IMR-90 (cell line): ENCODE measurements at regions not wholly inside any gene's neighbourhood (a gene's known extent, or its start where the extent isn't known, plus 50 kb on each side); places are given as distances from the start of the nearest gene placed in this dataset.

Experiments
- ATAC-seq: fragments of 200-7000 bp; cut with Tn5 transposase; 2 replicates; pipeline ENCODE4 v1.9.1; 2020; ENCODE audit warnings: low read depth, mild to moderate bottlenecking, moderate library complexity
- BruUV-seq: library from RNA; stranded (reverse); fragments of 400-500 nt; replicated peaks from 2 replicates; lab custom pipeline; 2021; lab: Mats Ljungman, UMichigan
- CTCF ChIA-PET: fragments of 300-600 bp; formaldehyde crosslinking; extraction: SDS; loops from one replicate; lab custom pipeline; 2021; ENCODE audit warnings: antibody characterized with exemption; lab: Yijun Ruan, JAX
- POLR2A ChIA-PET: fragments of 300-600 bp; sonication (Branson Sonifier 250); formaldehyde crosslinking; loops from one replicate; lab custom pipeline; 2022; ENCODE audit warnings: antibody characterized with exemption; ENCODE audit not compliant: unreplicated experiment; lab: Charles Lee
- DNase-seq: peaks from one replicate; pipeline ENCODE4 v3.0.0; 2013
- H2AFZ ChIP-seq: replicated peaks from 2 replicates; pipeline ENCODE3; 2013; ENCODE audit warnings: low read length, mild to moderate bottlenecking; ENCODE audit not compliant: poor library complexity
- H2AK5ac ChIP-seq: 2 replicates; pipeline ENCODE4 v1.6.1; 2013; ENCODE audit warnings: low read depth, low read length, inconsistent platforms
- H2AK9ac ChIP-seq: replicated peaks from 2 replicates; pipeline ENCODE3; 2013; ENCODE audit warnings: mild to moderate bottlenecking, low read depth, low read length, moderate library complexity; ENCODE audit not compliant: poor library complexity
- H2BK120ac ChIP-seq: 2 replicates; pipeline ENCODE4 v1.6.1; 2013; ENCODE audit warnings: low read depth, low read length, inconsistent platforms
- H2BK15ac ChIP-seq: 3 replicates; pipeline ENCODE4 v1.6.1; 2013; ENCODE audit warnings: low read depth, low read length, inconsistent platforms
- H2BK20ac ChIP-seq: 2 replicates; pipeline ENCODE4 v1.6.1; 2013; ENCODE audit warnings: low read depth, mild to moderate bottlenecking, inconsistent platforms, low read length, moderate library complexity
- H2BK5ac ChIP-seq: 2 replicates; pipeline ENCODE4 v1.6.1; 2013; ENCODE audit warnings: mild to moderate bottlenecking, low read depth, low read length, inconsistent platforms; ENCODE audit not compliant: poor library complexity, severe bottlenecking
- H3K14ac ChIP-seq: replicated peaks from 2 replicates; pipeline ENCODE4 v1.6.1; 2013; ENCODE audit warnings: low read depth, low read length, inconsistent platforms
- H3K18ac ChIP-seq: 2 replicates; pipeline ENCODE4 v1.6.1; 2013; ENCODE audit warnings: low read depth, low read length, control low read depth
- H3K23ac ChIP-seq: 2 replicates; pipeline ENCODE4 v1.6.1; 2013; ENCODE audit warnings: low read depth, low read length, inconsistent platforms
- H3K27ac ChIP-seq: 2 replicates; pipeline ENCODE4 v1.5.1; 2013; ENCODE audit warnings: mild to moderate bottlenecking, control low read depth, low read length; ENCODE audit not compliant: insufficient read depth
- H3K27me3 ChIP-seq: 2 replicates; pipeline ENCODE4 v1.6.1; 2013; ENCODE audit warnings: low read length; ENCODE audit not compliant: control insufficient read depth, insufficient read depth
- H3K36me3 ChIP-seq: 2 replicates; pipeline ENCODE4 v1.6.1; 2013; ENCODE audit warnings: low read length, mixed read lengths; ENCODE audit not compliant: control insufficient read depth, insufficient read depth
- H3K4ac ChIP-seq: 2 replicates; pipeline ENCODE4 v1.6.1; 2013; ENCODE audit warnings: low read depth, low read length, inconsistent platforms
- H3K4me1 ChIP-seq: 2 replicates; pipeline ENCODE4 v1.6.1; 2013; ENCODE audit warnings: low read length, mixed read lengths; ENCODE audit not compliant: control insufficient read depth, insufficient read depth
- H3K4me2 ChIP-seq: 2 replicates; pipeline ENCODE4 v1.6.1; 2013; ENCODE audit warnings: low read depth, mild to moderate bottlenecking, control low read depth, low read length, moderate library complexity
- H3K4me3 ChIP-seq: 2 replicates; pipeline ENCODE4 v1.5.1; 2013; ENCODE audit warnings: low read depth, mild to moderate bottlenecking, control low read depth, low read length, moderate library complexity; ENCODE audit not compliant: insufficient read depth
- H3K56ac ChIP-seq: 2 replicates; pipeline ENCODE4 v1.6.1; 2013; ENCODE audit warnings: low read length, inconsistent platforms; ENCODE audit not compliant: insufficient read depth; ENCODE audit errors: extremely low read depth
- H3K79me1 ChIP-seq, 2 experiments: 2 replicates each; pipeline ENCODE4 v1.6.1; 2013; ENCODE audit warnings: low read length in 2 of 2, inconsistent platforms in 1 of 2, low read depth in 1 of 2
- H3K9ac ChIP-seq: 2 replicates; pipeline ENCODE4 v1.6.1; 2013; ENCODE audit warnings: low read depth, low read length, control low read depth
- H3K9me1 ChIP-seq: 2 replicates; pipeline ENCODE4 v1.6.1; 2013; ENCODE audit warnings: low read length, inconsistent platforms; ENCODE audit not compliant: insufficient read depth
- H3K9me3 ChIP-seq: 2 replicates; pipeline ENCODE4 v1.6.1; 2013; ENCODE audit warnings: low read length; ENCODE audit not compliant: control insufficient read depth, insufficient read depth
- H4K20me1 ChIP-seq: 2 replicates; pipeline ENCODE4 v1.6.1; 2013; ENCODE audit warnings: low read length, inconsistent platforms; ENCODE audit not compliant: insufficient read depth
- H4K5ac ChIP-seq: 2 replicates; pipeline ENCODE4 v1.6.1; 2013; ENCODE audit warnings: mild to moderate bottlenecking, low read depth, low read length, control low read depth
- H4K8ac ChIP-seq, 2 experiments: 2 replicates each; pipeline ENCODE4 v1.6.1; 2013; ENCODE audit warnings: low read depth in 2 of 2, low read length in 2 of 2, control low read depth in 1 of 2, inconsistent platforms in 1 of 2
- H4K91ac ChIP-seq: 2 replicates; pipeline ENCODE4 v1.6.1; 2013; ENCODE audit warnings: low read depth, low read length, inconsistent platforms; ENCODE audit not compliant: insufficient read depth
- BHLHE40 ChIP-seq: fragments of 150-350 bp; IDR thresholded peaks from 2 replicates; pipeline ENCODE4 v1.6.1; 2016; ENCODE audit warnings: mild to moderate bottlenecking, low read depth, low read length
- CEBPB ChIP-seq: IDR thresholded peaks from 2 replicates; pipeline ENCODE4 v1.6.1; 2012; ENCODE audit warnings: low read depth, low read length, improper control_type of control experiment
- ELK1 ChIP-seq: fragments of 150-350 bp; IDR thresholded peaks from 2 replicates; pipeline ENCODE4 v1.6.1; 2016; ENCODE audit warnings: low read depth, mild to moderate bottlenecking, low read length, moderate library complexity, borderline replicate concordance
- FOS ChIP-seq: fragments of 150-350 bp; IDR thresholded peaks from 2 replicates; pipeline ENCODE4 v1.6.1; 2016; ENCODE audit warnings: low read depth, low read length
- MAFK ChIP-seq: IDR thresholded peaks from 2 replicates; pipeline ENCODE4 v1.6.1; 2012; ENCODE audit warnings: low read depth, low read length, improper control_type of control experiment
- MAZ ChIP-seq: IDR thresholded peaks from 2 replicates; pipeline ENCODE4 v1.6.1; 2012; ENCODE audit warnings: low read depth, mild to moderate bottlenecking, low read length, improper control_type of control experiment, moderate library complexity, borderline replicate concordance
- RAD21 ChIP-seq: IDR thresholded peaks from 2 replicates; pipeline ENCODE4 v1.6.1; 2012; ENCODE audit warnings: low read length, improper control_type of control experiment
- RCOR1 ChIP-seq: IDR thresholded peaks from 2 replicates; pipeline ENCODE4 v1.6.1; 2012; ENCODE audit warnings: mild to moderate bottlenecking, low read length, improper control_type of control experiment; ENCODE audit not compliant: insufficient replicate concordance
- RFX5 ChIP-seq: IDR thresholded peaks from 2 replicates; pipeline ENCODE4 v1.8.0; 2012; ENCODE audit warnings: low read depth, mild to moderate bottlenecking, low read length, moderate library complexity
- SMC3 ChIP-seq: fragments of 150-350 bp; IDR thresholded peaks from 2 replicates; pipeline ENCODE4 v1.6.1; 2016; ENCODE audit warnings: low read depth, mild to moderate bottlenecking, antibody characterized with exemption, low read length, moderate library complexity
- WGBS, 2 experiments: methylation state at CpG; one replicate each; pipeline versions ENCODE4 v1.1.5 to v1.1.7; 2013; ENCODE audit warnings: missing lambda C conversion rate in 2 of 2; ENCODE audit not compliant: insufficient read length in 1 of 2; ENCODE audit errors: extremely low coverage in 2 of 2; 5-methylcytosine and 5-hydroxymethylcytosine counted together
- dilution Hi-C: fragments of 300-500 bp; cut with HindIII; formaldehyde crosslinking; loops from one replicate; pipeline ENCODE4 v1.14.3; 2018; ENCODE audit warnings: low sequenced_read_pairs; ENCODE audit not compliant: unreplicated experiment
- in situ Hi-C: fragments of 300-500 bp; cut with MboI; formaldehyde crosslinking; loops from 3 replicates; pipeline ENCODE4 v1.14.3; 2019; ENCODE audit warnings: low sequenced_read_pairs, inconsistent platforms, mixed read lengths
- intact Hi-C: fragments of 100-400 bp; cut with micrococcal nuclease; formaldehyde crosslinking; loops from 2 replicates; pipeline ENCODE4 v1.10.0; 2022
- TF ChIP-seq, protein P1 (sequence below): fragments of 150-350 bp; IDR thresholded peaks from 2 replicates; pipeline ENCODE4 v1.6.1; 2017; ENCODE audit warnings: mild to moderate bottlenecking, antibody characterized with exemption, low read length, low read depth

DNA sequence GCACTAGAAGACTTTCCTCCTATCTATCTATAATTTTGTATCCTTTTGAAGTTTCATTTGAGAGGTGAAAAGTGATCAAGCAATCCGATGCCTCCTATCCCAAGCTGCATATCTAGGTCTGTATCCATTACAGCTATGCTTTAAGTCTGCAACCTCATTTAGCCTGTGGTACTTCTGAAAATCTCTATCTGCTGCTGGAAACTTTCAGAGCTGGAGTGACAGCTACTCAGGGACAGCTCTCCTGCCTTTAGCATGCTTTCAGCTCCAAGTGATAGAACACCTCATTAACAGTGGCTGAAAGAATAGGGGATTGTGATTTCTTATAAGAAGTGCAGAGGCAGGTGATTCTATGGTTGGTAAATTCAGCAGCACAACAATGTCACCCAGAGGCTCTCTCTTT lies 1153.5 kb downstream of the AACS start:
- dilution Hi-C loops (no loop called here), intact Hi-C loops (no loop called here), in situ Hi-C loops (no loop called here)
- Histone ChIP-seq H3K23ac (no peak overlapping the region), H4K8ac (no peak overlapping the region), H2AFZ (no peak overlapping the region), H3K4me2 (no peak overlapping the region), H3K79me1 (no peaks in the 10 kb centered on the region), H2AK5ac (no peak overlapping the region), H3K9me1 (no peaks in the 10 kb centered on the region), H2AK9ac (no peak overlapping the region), H4K20me1 (no peaks in the 10 kb centered on the region), H3K56ac (no peak overlapping the region), H3K14ac (no peak overlapping the region), H3K9ac (no peak overlapping the region), H3K9me3 (peaks cover 22% of the 10 kb centered on the region), H2BK5ac (no peak overlapping the region), H3K36me3 (no peaks in the 10 kb centered on the region), H2BK20ac (no peak overlapping the region), H4K5ac (no peak overlapping the region), H3K4me1 (no peaks in the 10 kb centered on the region), H2BK15ac (no peak overlapping the region), H2BK120ac (no peak overlapping the region), H3K4me3 (no peak overlapping the region), H4K91ac (no peak overlapping the region), H3K18ac (no peak overlapping the region), H3K27me3 (no peaks in the 10 kb centered on the region), H3K27ac (no peak overlapping the region), H3K4ac (no peak overlapping the region)
- WGBS, 2 experiments = no CpG with 5 or more reads among the region's 1 CpG
- TF ChIP-seq RFX5 (no peak), FOS (no peak), MAFK (no peak), CEBPB (no peak), RCOR1 (no peak), MAZ (no peak), ELK1 (no peak), SMC3 (no peak), BHLHE40 (no peak), RAD21 (no peak)
- TF ChIP-seq, protein P1, sequence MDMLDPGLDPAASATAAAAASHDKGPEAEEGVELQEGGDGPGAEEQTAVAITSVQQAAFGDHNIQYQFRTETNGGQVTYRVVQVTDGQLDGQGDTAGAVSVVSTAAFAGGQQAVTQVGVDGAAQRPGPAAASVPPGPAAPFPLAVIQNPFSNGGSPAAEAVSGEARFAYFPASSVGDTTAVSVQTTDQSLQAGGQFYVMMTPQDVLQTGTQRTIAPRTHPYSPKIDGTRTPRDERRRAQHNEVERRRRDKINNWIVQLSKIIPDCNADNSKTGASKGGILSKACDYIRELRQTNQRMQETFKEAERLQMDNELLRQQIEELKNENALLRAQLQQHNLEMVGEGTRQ = no peak
- no TSS peak for BruUV-seq
- ATAC-seq (no peak), DNase-seq (no peak)
- ChIA-PET CTCF (no interaction called here), POLR2A (no interaction called here)
